Activated CD4-positive, alpha-beta T cell treated with anti-CD3 and anti-CD28 coated beads, Interleukin-2, amount 50 U/mL, for 48 hours (primary cell): ENCODE measurements at regions not wholly inside any gene's neighbourhood (a gene's known extent, or its start where the extent isn't known, plus 50 kb on each side); places are given as distances from the start of the nearest gene placed in this dataset.
"Not testable (repeated sequence)": the region's sequence is repeated elsewhere in the genome, so short reads cannot be mapped to it uniquely, and the experiment has no call there.

Experiments used
- DNase-seq, 2 experiments: peaks; one replicate each; pipeline ENCODE4 v3.0.0-alpha.2; 2020

DNA sequence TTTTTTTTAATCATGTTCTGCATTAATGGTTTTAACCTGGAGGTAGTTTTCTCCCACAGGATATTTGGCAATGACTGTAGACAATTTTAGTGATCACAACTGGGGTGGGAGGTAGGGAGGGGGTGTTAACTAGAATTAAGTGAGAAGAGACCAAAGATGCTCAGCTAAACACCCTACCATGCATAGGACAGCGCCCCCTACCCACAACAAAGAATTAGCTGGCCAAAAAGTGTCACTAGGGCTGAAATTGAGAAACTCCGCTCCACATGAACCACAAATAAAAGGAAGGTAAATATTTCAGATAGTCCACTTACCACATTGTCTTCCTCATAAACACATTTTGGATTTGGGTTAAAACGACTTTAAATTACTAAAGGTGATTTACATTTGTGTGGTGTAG is 942.6 kb downstream of the SUCLG1 start:
- no peak for DNase-seq

DNA sequence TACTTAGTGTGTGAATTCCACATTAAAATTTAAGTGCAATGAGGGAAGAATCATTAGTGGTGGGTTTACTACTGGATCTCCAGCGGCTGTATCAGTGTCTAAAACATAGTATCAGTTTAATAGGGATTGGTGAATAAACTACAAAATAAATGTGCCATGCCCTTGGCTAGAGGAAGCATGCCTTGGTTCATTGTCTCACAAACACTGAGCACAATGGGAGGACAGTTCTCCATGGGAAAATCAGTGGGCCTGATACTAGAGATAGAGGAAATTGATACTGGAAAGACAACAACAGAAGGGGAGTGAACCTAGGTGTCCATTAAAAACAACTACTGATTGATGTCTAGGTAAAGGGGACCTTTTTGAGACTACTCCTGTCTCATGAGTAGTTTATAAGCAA is 971.6 kb downstream of the SUCLG1 start:
- DNase-seq, result no peak

- no peak for DNase-seq
Observed at GRCh38 chr2:83481436-83481835, 977.6 kb downstream of the SUCLG1 start.

- no peak for DNase-seq
Observed at GRCh38 chr2:83478037-83478436, 981.0 kb downstream of the SUCLG1 start.

DNA sequence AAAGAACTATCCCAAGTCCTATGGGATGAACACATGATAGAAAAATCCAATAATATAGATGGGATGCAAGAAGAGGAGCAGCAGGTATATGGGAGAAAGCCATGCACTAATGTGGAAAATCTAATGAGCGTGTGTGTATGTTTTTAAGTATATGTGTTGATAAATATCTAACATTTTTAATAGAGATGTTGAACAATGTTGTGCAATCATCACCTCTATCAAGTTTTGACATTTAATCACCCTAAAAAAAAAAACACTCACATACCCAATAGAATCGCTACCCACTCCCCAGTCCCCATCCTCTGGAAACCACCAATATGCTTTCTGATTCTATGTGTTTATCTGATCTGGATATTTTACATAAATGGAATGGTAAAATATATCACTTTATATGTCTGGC is 983.7 kb downstream of the SUCLG1 start:
- DNase-seq, result no peak

DNA sequence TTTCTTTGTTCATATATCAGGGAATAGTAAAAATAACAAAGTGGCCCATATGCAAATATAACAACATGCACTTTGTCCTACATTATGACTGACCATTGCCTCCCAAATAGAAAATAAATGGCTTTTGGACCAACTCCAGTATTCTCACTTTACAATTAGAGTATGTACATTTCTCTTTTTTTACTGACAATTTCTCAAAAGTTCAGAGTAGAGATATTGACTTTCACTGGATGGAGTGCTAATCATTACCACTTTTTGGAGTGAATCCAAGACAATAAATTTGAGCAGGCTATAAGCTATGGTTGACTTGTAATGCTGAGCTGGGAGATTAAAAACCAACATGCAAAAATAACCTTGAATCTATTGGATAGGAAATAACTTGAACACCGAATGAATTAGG is 987.4 kb downstream of the SUCLG1 start:
- no peak for DNase-seq

DNA sequence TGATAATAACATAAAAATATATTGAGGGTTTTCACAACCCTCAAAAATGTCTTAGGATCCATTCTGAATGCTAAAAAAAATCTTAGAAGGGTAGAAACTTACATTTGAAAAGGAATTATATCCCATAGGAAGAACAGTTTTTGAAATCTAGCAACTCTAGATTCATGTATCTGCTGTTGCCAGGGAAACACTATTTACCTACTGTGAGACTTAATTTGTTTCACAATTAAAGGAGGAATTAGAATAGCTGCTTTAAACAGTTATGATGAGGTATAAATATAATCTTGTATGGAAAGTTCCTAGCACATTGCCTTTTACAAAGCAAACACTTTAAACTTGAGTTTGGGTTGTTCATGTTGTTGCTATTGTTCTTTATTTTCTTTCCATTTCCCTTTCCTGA is 988.2 kb downstream of the SUCLG1 start:
- DNase-seq, result no peak

GRCh38 chr2:83464444-83464843 is 994.6 kb downstream of the SUCLG1 start:
- DNase-seq, result no peak

DNA sequence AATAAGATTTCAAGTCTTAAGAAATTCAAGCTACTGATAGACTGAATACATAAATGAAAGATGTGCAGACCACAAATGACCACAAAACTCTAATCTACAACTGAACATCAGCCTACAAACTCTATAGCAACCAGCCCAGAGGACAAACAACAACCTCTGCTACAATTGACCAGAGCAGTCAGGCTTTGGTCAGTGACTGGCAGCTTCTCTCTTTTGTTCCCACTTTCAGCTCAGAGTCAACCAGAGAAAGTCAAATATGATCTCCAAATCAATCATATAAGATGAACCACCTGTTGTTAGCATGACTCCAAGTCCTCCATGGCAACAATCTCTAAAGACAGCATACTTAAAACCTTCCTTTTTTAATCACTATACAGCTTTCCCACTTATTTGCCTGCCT is 996.2 kb downstream of the SUCLG1 start:
- DNase-seq, result no peak

- no peak for DNase-seq
Observed at GRCh38 chr2:83461135-83461534, 997.9 kb downstream of the SUCLG1 start.

GRCh38 chr2:83459456-83459855 is 999.6 kb downstream of the SUCLG1 start:
- DNase-seq, result no peak

DNA sequence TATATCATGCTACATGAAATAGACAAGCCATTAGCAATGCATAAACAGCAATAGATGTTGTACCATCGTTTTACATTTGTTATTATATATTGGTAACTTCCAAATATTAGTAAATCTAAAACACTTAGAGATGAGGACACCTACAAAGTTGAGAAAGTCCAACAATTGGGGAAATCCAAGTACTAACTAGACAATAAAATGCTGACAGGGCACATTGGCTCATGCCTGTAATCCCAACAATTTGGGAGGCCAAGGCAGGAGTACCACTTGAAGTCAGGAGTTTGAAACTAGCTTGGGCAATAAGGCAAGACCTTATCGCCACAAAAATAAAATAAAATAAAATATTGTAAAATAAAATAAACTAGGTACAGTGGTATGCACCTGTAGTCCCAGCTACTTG is 1023.1 kb downstream of the SUCLG1 start:
- DNase-seq, result no peak

DNA sequence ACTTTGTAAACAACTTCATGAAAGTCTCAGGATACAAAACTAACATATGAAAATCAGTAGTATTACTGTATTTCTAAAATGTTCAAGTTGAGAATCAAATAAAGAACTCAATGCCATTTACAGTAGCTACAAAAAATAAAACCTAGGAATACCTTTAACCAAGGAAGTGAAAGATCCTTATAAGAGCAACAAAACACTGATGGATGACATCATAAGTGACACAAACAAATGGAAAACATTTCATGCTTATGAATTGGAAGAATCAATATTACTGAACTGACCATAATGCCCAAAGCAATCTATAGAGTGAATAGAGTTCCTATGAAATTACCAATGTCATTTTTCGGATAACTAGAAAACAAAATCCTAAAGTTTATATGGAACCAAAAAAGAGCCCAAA is 1038.1 kb downstream of the SUCLG1 start:
- DNase-seq, result no peak

GRCh38 chr2:83394134-83394904 is 1064.8 kb downstream of the SUCLG1 start:
- no peak for DNase-seq

- no peak for DNase-seq
Observed at GRCh38 chr2:83388804-83389203, 1070.3 kb downstream of the SUCLG1 start.

DNA sequence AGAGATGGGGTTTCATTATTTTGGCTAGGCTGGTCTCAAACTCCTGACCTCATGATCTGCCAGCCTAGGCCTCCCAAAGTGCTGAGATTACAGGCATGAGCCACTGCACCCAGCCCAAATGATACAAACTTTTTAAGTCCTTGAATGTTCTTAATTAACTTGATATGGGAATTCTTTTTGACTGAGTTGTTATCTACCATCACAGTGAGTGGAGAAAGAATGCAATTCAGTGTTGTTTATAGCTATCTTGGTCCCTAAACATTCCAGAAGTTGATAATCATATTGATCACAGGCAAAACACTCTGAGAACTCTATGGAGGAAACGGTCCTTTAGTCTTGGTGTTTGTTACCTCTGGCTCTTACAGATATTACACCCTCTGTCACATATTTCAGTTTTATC is 1072.5 kb downstream of the SUCLG1 start:
- no peak for DNase-seq

DNA sequence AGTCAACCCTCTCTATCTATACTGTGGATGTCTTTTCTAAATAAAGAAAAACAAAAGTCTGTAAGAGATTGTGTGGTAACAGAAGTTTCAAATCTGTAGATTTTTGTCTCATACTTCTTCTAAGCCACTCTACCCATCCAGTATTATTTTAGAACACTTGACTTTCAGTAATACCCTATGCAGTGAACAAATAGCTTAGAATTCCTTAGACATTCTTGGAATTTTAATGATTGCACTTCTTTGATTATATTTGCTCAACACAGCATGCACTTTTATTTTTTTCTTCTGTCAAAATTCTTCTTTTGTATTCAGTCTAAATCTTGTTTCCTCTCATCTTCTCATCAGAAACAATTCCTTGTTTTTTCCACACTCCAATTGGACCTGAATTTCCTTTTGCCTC is 1080.2 kb downstream of the SUCLG1 start:
- DNase-seq, result no peak

DNA sequence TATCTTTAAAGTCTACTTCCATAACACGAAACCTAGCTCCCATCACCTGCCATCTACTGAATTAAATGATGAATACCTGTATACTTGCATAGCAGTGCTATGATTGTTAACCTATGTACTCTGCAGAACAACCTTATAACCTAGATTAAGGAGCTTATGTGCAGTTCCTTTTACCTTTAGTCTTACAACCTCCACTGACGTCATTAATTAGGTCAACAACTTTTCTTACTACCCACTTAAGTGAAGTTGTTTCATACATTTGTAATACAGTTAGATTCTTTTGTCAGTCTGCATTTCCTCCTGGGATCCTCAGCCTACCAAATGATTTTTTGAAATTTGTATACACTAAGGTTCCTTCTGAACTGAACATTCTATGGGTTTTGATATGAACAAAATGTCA is 1082.3 kb downstream of the SUCLG1 start:
- no peak for DNase-seq

GRCh38 chr2:83370419-83370762 is 1088.7 kb downstream of the SUCLG1 start:
- DNase-seq, result no peak

- no peak for DNase-seq
Observed at GRCh38 chr2:83369601-83370418, 1089.3 kb downstream of the SUCLG1 start.

GRCh38 chr2:83368916-83369315 is 1090.2 kb downstream of the SUCLG1 start:
- DNase-seq, result no peak

- DNase-seq, result no peak
Observed at GRCh38 chr2:83368461-83368860, 1090.6 kb downstream of the SUCLG1 start.

DNA sequence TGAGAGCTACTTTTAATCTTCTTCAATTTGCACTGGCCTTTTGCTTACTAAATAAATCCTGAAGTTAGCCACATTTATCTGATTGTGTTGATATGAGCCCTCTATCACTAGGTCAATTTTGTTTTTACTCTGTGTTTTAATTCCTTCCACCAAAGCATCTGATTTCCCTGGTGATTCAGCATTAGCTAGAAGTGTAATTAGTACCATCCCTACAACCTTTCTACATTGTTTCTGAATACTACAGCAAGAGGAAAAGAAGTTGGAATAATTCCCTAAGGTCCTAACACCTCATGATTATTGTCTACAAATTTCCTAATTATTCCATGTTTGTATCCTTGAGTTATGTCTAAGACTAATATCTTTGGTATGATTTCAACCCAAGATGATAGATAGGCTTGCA is 1093.6 kb downstream of the SUCLG1 start:
- DNase-seq, result no peak

- DNase-seq, result no peak
Observed at GRCh38 chr2:83364264-83364663, 1094.8 kb downstream of the SUCLG1 start.

- DNase-seq, result not testable (repeated sequence)
Observed at GRCh38 chr2:83363138-83363537, 1095.9 kb downstream of the SUCLG1 start.
